GM18502 (cell line): ENCODE measurements at regions not wholly inside any gene's neighbourhood (a gene's known extent, or its start where the extent isn't known, plus 50 kb on each side); places are given as distances from the start of the nearest gene placed in this dataset.

Experiments used
- ATAC-seq: cut with Tn5 transposase; IDR thresholded peaks from one replicate; pipeline ENCODE4 v1.9.1; 2021; ENCODE audit warnings: mild to moderate bottlenecking; ENCODE audit not compliant: unreplicated experiment, poor library complexity

GRCh38 chr3:170754311-170754693 is 115.7 kb downstream of the RPL22L1 start:
- no peak for ATAC-seq

DNA sequence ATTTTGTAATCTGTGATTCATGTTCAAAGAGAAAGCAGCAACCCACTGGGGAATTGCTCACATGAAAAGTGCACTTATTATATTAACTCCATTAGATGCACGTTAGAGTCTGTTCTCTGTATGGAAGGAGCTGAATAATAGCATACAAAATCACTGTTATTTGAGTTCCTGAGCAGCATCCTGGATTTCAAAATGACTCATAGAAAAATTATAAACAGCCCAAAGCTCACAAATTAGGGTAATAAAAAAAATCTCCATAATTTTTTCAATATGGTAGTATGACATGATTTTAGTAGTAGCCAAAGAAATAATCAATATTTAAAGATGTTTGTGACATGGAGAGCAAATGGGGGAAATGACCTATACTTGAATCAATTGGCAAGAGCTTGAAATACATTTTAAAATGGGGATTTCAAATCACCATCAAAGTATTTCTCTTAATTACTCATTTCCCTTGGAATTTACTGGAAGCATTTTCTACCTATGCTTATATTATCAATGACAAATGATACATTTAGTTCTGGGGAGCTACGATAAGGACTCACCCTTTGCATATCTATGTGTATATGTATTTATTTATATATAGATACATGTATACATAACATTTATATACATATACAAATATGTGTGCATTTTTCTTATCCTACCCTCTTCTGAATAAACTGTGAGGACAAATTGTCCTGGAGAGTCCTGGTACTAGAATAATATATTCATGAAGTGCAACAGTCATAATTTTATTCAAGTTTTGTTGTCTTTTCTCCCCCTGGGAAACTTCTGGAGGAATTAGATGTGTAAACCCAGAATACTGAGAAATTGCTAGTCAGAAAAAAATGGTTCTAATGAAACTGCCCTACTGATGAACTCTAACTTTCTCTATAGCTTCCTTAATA is 116.3 kb downstream of the RPL22L1 start:
- ATAC-seq: no peak

- ATAC-seq: no peak
Measured at GRCh38 chr3:170752571-170753155, 117.3 kb downstream of the RPL22L1 start.

- no peak for ATAC-seq
Measured at GRCh38 chr3:170751899-170752293, 118.1 kb downstream of the RPL22L1 start.

DNA sequence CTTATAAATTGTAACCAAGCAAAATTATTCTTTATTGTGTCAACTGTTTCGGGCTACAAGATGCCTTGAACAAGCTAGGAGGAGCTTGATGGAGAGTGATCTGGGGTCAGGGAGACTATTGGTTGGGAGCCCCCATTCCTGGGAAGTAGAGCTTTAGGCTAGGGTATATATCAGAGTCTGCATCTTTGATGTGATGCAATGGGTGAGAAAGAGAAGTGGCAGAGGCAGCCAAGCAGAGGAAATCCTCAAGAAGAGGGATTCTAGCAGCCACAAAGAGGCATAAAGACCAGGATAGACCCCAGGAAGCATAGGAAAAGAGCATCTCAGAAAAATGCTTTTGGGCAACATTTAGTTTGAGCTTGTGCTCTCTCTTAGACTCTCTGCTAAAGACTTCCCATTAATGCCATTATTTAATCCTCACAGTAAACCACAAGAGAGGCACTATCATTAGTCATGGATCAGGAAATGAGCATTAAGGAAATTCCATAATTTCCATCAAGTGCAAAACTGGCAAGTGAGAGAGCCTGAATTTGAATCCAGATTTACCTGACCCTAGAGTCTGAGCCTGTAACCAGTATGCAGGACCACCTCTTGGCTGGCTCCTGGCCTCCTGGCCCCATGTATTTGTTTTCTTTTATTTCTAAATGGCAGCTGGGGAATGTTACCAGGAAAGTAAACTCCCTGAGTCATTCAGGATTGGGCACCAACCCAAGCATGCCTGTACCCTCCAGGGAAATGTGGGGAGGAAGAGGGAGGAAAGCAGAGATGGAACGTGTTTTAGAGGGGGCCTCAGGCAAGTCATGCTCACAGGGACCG is 118.7 kb downstream of the RPL22L1 start:
- ATAC-seq: no peak

DNA sequence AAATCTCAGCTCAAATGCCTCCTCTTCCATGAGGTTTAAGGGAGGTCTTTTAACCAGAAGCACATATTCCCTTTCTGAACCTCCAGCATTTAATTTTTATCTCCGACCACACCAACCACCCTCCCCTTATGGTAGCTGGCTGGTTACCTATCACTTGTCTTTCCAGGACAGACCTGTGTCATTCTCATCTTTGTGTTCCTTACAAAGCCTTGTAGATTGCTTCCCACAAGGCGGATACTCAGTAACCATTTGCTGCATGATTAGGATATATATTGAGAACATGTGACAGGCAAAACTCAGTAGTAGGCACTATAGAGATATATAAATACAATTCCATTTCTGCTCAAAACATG is 119.5 kb downstream of the RPL22L1 start:
- no peak for ATAC-seq

DNA sequence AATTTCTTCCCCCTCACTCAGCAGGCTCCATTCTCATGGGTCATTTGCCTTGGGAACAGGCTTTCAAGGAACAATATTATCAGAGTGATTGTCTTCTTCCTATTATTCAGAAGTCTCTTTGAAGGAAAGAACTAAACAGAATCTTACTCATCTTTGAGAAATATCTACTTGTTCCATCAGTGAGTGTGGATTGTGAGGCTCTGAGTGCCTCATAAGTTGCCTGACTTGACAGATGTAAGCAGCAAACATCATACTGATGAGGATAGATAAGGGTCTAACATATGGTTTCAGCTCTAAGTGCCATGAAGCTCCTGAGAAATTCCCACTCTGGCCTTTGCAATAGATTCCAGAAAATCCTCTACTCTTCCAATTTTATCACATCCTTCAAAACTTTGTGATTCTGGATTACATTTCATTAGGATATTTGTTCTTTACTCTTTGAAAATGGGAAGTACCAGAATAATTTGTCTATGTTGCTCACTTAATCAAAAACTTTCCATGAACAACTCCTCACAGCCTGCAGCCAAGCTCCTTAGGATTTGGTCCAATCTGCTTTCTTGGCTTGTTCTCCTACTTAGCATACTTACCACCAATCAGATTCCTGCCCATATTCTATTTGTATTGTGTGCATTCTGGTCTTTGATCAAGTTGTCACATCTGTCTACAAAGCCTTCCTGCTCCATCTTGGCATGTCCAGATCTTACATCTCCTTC is 120.1 kb downstream of the RPL22L1 start:
- no peak for ATAC-seq

- no peak for ATAC-seq
Measured at GRCh38 chr3:170749185-170749584, 120.8 kb downstream of the RPL22L1 start.

- no peak for ATAC-seq
Measured at GRCh38 chr3:170746175-170746942, 123.6 kb downstream of the RPL22L1 start.

DNA sequence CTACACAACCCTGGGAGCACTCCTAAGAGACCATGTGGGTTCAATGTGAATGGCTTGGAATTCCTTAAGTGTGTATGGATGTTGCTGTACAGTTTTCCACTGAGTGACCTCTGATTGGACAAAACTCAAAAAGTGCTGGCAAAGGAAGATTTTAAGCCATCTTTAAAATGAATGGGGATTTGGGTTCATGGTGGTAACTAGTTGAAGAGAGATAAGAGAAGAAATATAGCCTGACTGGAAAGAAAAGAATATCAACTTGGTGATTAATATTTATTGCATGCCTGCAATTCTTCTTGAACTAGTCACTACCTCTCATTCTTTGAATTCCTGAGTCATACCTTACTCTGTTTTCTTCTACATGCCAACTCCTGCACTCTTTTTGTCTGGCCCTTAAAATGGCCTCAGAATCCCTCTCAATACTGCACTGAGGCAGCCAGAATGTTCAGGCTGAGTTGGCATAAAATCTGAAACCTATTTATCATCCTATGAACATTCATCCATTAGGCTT is 124.7 kb downstream of the RPL22L1 start:
- ATAC-seq: no peak

GRCh38 chr3:170741756-170742529 is 128.1 kb downstream of the RPL22L1 start:
- ATAC-seq: no peak

DNA sequence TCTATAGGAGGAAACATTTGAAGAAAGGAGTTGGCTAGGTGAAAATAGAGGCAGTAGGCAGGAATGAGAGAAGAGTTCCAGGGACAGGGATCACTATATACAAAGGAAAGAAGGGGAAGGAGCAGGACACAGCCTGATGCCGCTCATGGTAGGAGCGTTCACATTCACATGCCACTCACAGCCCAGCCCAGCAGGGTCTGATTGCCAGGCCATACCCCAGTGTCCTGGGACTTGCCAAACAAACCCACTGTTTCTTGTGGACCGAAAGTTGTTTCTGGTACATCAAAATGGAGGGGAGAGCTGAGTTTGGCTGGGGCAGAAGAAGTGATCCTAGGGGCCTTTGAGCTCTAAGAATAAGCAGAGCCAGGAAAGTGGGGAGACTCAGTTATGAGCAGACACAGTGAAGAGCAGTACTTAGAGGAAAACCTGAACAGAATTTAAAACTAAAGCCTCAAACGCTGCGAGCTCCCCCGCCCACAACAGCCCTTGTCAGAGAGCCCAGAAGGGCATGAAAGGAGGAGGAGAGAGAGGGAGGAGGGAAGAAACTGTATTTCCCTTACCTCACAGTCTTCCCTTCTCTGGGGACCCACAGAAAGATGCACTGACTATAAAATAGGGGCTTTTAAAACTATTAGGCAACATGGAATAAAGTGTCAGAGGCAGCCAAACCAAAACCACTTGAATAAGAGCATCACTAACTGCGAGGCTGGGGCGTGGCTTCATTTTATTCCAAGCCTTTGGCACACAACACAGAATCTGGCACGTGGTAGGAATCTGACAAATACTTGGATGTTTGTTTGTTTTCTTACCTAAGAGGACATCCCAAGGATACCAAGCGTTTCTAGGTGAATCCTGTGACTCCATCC is 129.0 kb downstream of the RPL22L1 start:
- no peak for ATAC-seq

GRCh38 chr3:170740285-170740684 is 129.7 kb downstream of the RPL22L1 start:
- ATAC-seq: no peak

GRCh38 chr3:170739410-170739809 is 130.6 kb downstream of the RPL22L1 start:
- ATAC-seq: no peak

DNA sequence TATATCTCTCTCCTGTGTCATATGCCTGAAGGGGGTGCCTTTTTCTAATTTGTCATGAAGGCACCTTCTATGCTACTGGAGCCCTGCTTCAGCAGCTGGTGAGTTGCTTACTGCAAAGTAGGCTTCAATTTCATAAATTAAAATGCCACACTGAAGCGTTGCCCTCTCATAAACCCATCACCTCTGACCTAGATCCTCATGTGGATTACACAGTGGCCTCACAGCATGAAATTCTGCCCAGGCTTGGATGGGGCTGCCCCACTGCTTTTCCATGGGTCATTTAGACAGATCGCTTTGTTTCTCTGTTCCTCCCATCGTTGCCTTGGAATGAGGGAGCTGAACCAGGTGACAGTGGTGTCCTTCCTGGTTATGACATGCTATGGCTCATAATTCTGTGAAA is 131.2 kb downstream of the RPL22L1 start:
- no peak for ATAC-seq

DNA sequence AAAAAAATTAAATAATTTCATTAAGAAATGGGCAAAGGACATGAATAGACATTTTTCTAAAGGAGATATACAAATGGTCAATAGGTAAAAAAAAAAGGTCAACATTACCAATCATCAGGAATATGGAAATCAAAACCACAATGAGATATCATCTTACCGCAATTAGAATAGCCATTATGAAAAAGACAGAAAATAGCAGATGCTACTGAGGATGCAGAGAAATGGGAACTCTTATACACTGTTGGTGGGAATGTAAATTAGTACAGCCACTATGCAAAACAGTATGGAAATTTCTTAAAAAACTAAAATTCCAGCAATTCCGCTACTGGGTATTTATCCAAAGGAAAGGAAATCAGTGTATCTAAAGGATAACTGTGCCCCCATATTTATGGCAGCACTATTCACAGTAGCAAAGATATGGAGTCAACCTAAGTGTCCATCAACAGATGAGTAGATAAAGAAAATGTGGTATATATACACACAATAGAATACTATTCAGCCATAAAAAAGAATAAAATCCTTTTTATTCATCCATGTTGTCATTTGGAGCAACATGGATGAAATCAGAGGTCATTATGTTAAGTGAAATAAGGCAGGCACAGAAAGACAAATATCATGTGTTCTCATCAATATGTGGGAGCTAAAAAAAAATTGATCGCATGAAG is 132.4 kb downstream of the RPL22L1 start:
- no peak for ATAC-seq

- no peak for ATAC-seq
Measured at GRCh38 chr3:170735821-170736220, 134.2 kb downstream of the RPL22L1 start.

DNA sequence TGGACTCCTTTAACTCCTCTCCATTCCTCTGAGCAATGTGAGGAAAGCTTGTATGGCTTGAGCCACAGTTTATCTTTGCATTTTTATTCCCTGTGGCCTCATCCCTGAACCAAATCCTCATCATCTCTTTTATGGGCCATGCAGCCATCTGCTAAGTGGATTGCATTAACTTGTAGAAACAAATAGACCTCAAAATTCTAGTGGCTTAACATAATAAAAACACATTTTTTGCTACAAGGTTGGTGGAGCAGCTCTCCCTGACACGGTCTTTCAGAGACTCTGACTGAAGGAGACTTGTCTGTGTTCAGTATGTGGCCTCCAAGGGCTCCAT is 135.3 kb downstream of the RPL22L1 start:
- ATAC-seq: no peak
